HG02588 (cell line): ENCODE measurements at regions not wholly inside any gene's neighbourhood (a gene's known extent, or its start where the extent isn't known, plus 50 kb on each side); places are given as distances from the start of the nearest gene placed in this dataset.
"Not testable (repeated sequence)": the region's sequence is repeated elsewhere in the genome, so short reads cannot be mapped to it uniquely, and the experiment has no call there.

Experiments used
- ATAC-seq: cut with Tn5 transposase; IDR thresholded peaks from one replicate; pipeline ENCODE4 v1.9.1; 2021; ENCODE audit warnings: mild to moderate bottlenecking, moderate library complexity; ENCODE audit not compliant: unreplicated experiment

GRCh38 chr15:30470601-30471365, 56.7 kb upstream of the GOLGA8R start:
- peak; percentile 92 for ATAC-seq

GRCh38 chr15:30471366-30471749, 57.3 kb upstream of the GOLGA8R start:
- not testable (repeated sequence) for ATAC-seq

GRCh38 chr15:30471817-30472551, 57.9 kb upstream of the GOLGA8R start:
- not testable (repeated sequence) for ATAC-seq

GRCh38 chr15:30484887-30485286, 67.0 kb upstream of the GOLGA8Q start:
- ATAC-seq, result not testable (repeated sequence)

GRCh38 chr15:30489237-30489636, 62.6 kb upstream of the GOLGA8Q start:
- not testable (repeated sequence) for ATAC-seq

- ATAC-seq, result not testable (repeated sequence)
Measured at GRCh38 chr15:30490334-30490733, 61.5 kb upstream of the GOLGA8Q start.

GRCh38 chr15:30493947-30494346, 57.9 kb upstream of the GOLGA8Q start:
- not testable (repeated sequence) for ATAC-seq

- not testable (repeated sequence) for ATAC-seq
Measured at GRCh38 chr15:30497275-30497674, 54.6 kb upstream of the GOLGA8Q start.

GRCh38 chr15:30499233-30499632, 52.6 kb upstream of the GOLGA8Q start:
- ATAC-seq, result not testable (repeated sequence)

- ATAC-seq, result not testable (repeated sequence)
Measured at GRCh38 chr15:30500511-30500910, 51.3 kb upstream of the GOLGA8Q start.
